GM12891 (cell line): ENCODE measurements at regions not wholly inside any gene's neighbourhood (a gene's known extent, or its start where the extent isn't known, plus 50 kb on each side); places are given as distances from the start of the nearest gene placed in this dataset.

ENCODE experiments used
- POLR2A ChIP-seq: IDR thresholded peaks from 2 replicates; pipeline ENCODE4 v1.6.1; 2011; ENCODE audit warnings: low read depth, low read length, control low read depth
- SPI1 ChIP-seq: IDR thresholded peaks from 2 replicates; pipeline ENCODE4 v1.6.1; 2011; ENCODE audit warnings: low read depth, low read length, control low read depth
- TAF1 ChIP-seq: IDR thresholded peaks from 2 replicates; pipeline ENCODE4 v1.6.1; 2011; ENCODE audit warnings: low read depth, low read length, control low read depth

DNA sequence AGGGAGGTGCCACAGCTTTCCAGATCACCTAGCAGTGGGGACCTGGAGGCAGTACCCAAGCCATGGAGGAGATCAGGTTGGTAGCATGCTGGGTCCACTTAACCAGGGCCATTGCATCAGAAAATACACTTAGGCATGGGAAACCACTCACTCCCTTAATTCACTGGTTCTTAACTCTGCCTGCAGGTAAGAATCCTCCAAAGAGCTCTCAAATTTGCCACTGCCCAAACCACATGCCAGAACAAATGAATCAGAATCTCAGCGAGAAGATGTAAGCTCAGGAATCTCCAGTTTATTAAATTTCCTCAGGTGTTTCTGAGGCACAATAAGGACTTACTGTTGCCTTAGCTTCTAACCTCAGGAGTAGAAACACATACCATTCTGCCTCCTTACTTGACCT, 327.7 kb upstream of the RASGEF1B start:
- TF ChIP-seq SPI1 (no peak), POLR2A (no peak), TAF1 (no peak)
